ENCODE measurements at regions not wholly inside any gene's neighbourhood (a gene's known extent, or its start where the extent isn't known, plus 50 kb on each side); places are given as distances from the start of the nearest gene placed in this dataset.

GRCh38 chr17:72387487-72387886 lies 266.7 kb downstream of the SOX9 start:
- no peak overlapping the region for H3K4me3 ChIP-seq (ENCODE audit: low read depth, low read length)
- no peak for TF ChIP-seq CTCF (IDR thresholded peaks at IDR 0.05; ENCODE audit: low read depth, low read length, missing control alignments)
- no peak for DNase-seq (ENCODE audit: low read depth)

DNA sequence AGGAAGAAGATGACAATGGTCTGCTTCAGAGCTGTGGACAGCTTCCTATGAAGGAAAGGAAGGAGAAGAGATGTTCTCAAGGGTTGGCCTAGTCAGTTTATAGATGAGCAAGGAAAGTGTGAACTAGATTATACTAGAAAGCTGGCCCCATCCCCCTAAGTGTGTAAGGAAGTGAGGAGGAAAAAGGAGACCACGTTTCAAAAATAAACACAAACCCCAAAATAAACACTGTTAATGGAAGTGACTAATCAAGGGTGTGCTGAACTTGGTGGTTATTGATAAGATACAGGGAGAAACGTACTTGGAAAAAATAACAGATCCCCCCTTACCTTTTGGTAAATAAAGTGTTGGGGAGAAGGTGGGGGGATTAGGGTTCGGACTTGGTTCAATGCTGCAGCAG lies 267.1 kb downstream of the SOX9 start:
- H3K4me3 ChIP-seq (ENCODE audit: low read depth, low read length): no peak overlapping the region
- no peak for DNase-seq (ENCODE audit: low read depth)
- no peak for TF ChIP-seq CTCF (IDR thresholded peaks at IDR 0.05; ENCODE audit: low read depth, low read length, missing control alignments)

DNA sequence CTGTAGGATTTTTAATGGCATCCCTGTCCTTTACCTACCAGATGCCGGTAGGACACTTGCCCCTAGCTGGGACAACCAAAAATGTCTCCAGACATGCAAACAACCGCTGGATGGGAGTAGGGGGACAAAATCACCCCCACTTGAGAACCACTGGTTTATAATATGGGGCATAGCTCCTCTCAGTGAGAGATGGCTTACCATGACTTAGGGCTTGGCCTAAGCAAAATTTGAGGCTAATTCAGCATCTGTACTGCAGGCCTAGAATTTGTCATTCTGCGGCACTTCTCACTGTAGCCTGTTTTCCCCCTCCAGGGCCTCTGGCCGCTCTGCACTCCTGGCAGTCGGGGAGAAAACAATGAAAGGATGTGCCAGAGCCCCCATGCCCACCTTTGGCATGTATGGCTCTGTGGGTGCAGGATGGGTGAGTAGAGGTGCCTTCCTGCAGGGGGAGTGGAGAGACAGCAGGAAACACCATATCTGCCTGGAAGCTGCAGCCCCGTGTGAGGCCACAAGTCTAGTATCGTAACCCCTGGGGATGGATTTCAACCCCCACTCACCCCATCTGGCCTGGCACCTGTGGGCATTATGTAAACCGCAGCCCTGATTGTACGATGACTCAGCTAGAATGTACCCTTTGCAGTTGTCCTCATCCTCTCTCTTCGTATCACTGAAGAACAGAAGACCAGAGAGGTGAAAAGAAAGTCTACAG lies 268.1 kb downstream of the SOX9 start:
- peak; percentile 53 for TF ChIP-seq CTCF (IDR thresholded peaks at IDR 0.05; ENCODE audit: low read depth, low read length, missing control alignments)
- DNase-seq (ENCODE audit: low read depth): no peak
- H3K4me3 ChIP-seq (ENCODE audit: low read depth, low read length): no peak overlapping the region

GRCh38 chr17:72390675-72391508 lies 270.1 kb downstream of the SOX9 start:
- TF ChIP-seq CTCF (IDR thresholded peaks at IDR 0.05; ENCODE audit: low read depth, low read length, missing control alignments): no peak
- no peak for DNase-seq (ENCODE audit: low read depth)
- no peak overlapping the region for H3K4me3 ChIP-seq (ENCODE audit: low read depth, low read length)

DNA sequence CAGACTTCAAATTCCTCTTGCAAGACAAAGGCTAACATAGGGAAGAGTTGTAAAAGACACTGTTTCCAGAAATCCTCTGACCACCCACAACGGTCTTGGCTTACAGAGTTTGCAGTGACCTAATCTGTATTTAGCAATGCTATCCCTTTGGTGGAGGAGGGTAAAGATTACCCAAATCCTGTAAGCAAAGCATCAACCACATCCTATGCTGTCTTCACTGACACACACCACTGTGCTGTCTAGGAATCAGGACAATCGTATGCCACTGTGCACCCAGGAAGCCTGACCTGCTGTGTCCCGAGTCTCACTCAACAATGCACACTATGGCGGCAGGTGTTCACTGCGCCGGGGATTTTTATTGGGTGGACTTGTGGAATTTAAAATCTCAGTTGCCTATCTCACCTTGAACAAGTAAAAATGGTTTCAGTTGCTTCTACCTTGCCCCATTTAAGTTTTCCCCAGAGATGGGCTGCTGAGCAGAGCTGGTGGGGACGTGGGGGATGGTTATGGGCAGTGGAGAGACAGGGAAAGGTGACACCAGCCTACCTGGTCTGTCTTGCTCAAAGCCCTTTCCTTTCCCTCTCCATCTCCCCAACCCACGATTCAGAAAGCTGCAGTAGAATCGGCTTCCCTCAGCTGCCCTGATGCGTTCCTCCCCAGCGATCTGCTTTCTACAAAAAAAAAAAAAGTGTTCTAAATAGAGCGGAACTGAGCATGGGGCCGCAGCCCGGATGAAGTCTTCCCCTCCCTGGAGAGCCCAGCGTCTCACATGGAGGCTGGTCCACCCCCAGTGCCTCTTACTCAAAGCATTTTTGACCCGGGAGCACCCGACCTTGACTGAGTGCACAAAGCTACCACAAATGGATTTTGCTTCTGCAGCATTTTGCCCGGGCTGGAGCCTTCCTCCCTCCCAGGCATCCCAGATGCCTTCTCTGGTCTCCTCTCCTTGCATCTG lies 271.5 kb downstream of the SOX9 start:
- H3K4me3 ChIP-seq (ENCODE audit: low read depth, low read length): peak overlapping the region; percentile 49
- TF ChIP-seq CTCF (IDR thresholded peaks at IDR 0.05; ENCODE audit: low read depth, low read length, missing control alignments): no peak
- DNase-seq (ENCODE audit: low read depth): peak; percentile 37

DNA sequence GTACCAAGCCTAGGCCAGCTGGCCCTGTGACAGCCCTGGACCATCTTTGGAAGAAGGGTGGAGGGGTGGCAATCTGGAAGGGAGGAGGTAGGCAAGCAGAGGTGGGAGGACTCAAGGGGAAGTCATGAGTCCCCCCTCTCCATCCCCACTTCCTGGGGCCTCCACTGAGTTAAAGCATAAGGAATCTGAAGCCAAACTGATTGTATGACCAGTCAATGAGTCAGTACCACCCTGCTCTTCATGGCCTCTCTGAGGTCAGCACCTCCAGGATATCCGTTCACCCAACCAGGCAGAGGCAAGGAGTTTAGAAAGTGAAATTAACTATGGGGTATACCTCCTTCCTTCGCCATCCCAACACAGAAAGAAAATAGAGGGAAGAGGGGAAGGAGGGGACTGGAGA lies 272.7 kb downstream of the SOX9 start:
- DNase-seq (ENCODE audit: low read depth): no peak
- no peak for TF ChIP-seq CTCF (IDR thresholded peaks at IDR 0.05; ENCODE audit: low read depth, low read length, missing control alignments)
- H3K4me3 ChIP-seq (ENCODE audit: low read depth, low read length): no peak overlapping the region

Data from GM12864 (cell line).